WTC11 (cell line): ENCODE measurements at regions not wholly inside any gene's neighbourhood (a gene's known extent, or its start where the extent isn't known, plus 50 kb on each side); places are given as distances from the start of the nearest gene placed in this dataset.

Experiments
- ATAC-seq: fragments of 200-7000 bp; cut with Tn5 transposase; 2 replicates; pipeline ENCODE4 v1.10.0; 2021; ENCODE audit warnings: mild to moderate bottlenecking, moderate library complexity
- CTCF ChIA-PET: fragments of 300-600 bp; sonication (Branson Sonifier 250); formaldehyde crosslinking; loops from one replicate; lab custom pipeline; 2021; ENCODE audit warnings: antibody characterized with exemption; lab: Charles Lee
- POLR2A ChIA-PET: fragments of 350-600 bp; sonication (Branson Sonifier 250); formaldehyde crosslinking; loops from one replicate; lab custom pipeline; 2021; ENCODE audit warnings: antibody characterized with exemption; lab: Charles Lee
- DNase-seq: peaks from one replicate; pipeline ENCODE4 v3.0.0; 2021; ENCODE audit warnings: low spot score
- H3K27ac Mint-ChIP-seq: 2 replicates; pipeline ENCODE4 v1.8.0; 2021; ENCODE audit warnings: mixed read lengths
- H3K27me3 Mint-ChIP-seq: 2 replicates; pipeline ENCODE4 v1.8.0; 2021; ENCODE audit warnings: low read depth, mild to moderate bottlenecking, moderate library complexity, mixed read lengths
- H3K36me3 Mint-ChIP-seq: 2 replicates; pipeline ENCODE4 v1.8.0; 2021; ENCODE audit warnings: mixed read lengths
- H3K4me1 Mint-ChIP-seq: 2 replicates; pipeline ENCODE4 v1.8.0; 2022; ENCODE audit warnings: mixed read lengths
- H3K4me3 Mint-ChIP-seq: 2 replicates; pipeline ENCODE4 v1.8.0; 2021; ENCODE audit warnings: mild to moderate bottlenecking, moderate library complexity, mixed read lengths
- H3K9me3 Mint-ChIP-seq: 2 replicates; pipeline ENCODE4 v1.8.0; 2021; ENCODE audit warnings: mixed read lengths
- CBFB ChIP-seq: sonication (generic); formaldehyde crosslinking; IDR thresholded peaks from 2 replicates; pipeline ENCODE4 v1.8.1; 2022; ENCODE audit warnings: mild to moderate bottlenecking, low read depth, missing genetic modification reagents
- E2F5 ChIP-seq: sonication (generic); formaldehyde crosslinking; IDR thresholded peaks from 2 replicates; pipeline ENCODE4 v1.8.1; 2022; ENCODE audit warnings: mild to moderate bottlenecking, moderate library complexity, missing genetic modification reagents
- ELF4 ChIP-seq: sonication (generic); formaldehyde crosslinking; IDR thresholded peaks from 2 replicates; pipeline ENCODE4 v1.8.1; 2022; ENCODE audit warnings: low read depth, mild to moderate bottlenecking, moderate library complexity, missing genetic modification reagents
- EMX1 ChIP-seq: fragments of 250-450 bp; sonication (Bioruptor Pico); IDR thresholded peaks from 2 replicates; pipeline ENCODE4 v1.8.0; 2021; ENCODE audit warnings: mild to moderate bottlenecking
- ESRRA ChIP-seq: sonication (generic); formaldehyde crosslinking; IDR thresholded peaks from 2 replicates; pipeline ENCODE4 v1.8.1; 2022; ENCODE audit warnings: mild to moderate bottlenecking, missing genetic modification reagents, borderline replicate concordance
- GRHL2 ChIP-seq: fragments of 250-450 bp; sonication (Bioruptor Pico); IDR thresholded peaks from 2 replicates; pipeline ENCODE4 v1.8.0; 2022; ENCODE audit warnings: mild to moderate bottlenecking, moderate library complexity; ENCODE audit not compliant: insufficient replicate concordance, severe bottlenecking
- JAZF1 ChIP-seq: fragments of 250-450 bp; sonication (Bioruptor Pico); IDR thresholded peaks from 2 replicates; pipeline ENCODE4 v1.9.0; 2021; ENCODE audit warnings: moderate library complexity, mild to moderate bottlenecking, inconsistent platforms
- MXD4 ChIP-seq: fragments of 250-450 bp; sonication (Bioruptor Pico); IDR thresholded peaks from 2 replicates; pipeline ENCODE4 v1.8.0; 2021; ENCODE audit warnings: mild to moderate bottlenecking, moderate library complexity, borderline replicate concordance
- NFE2L1 ChIP-seq: sonication (generic); formaldehyde crosslinking; IDR thresholded peaks from 2 replicates; pipeline ENCODE4 v1.8.1; 2023; ENCODE audit warnings: missing genetic modification reagents
- PREB ChIP-seq: sonication (generic); formaldehyde crosslinking; IDR thresholded peaks from 2 replicates; pipeline ENCODE4 v1.8.1; 2022; ENCODE audit warnings: mild to moderate bottlenecking, missing genetic modification reagents, moderate library complexity, borderline replicate concordance
- RORB ChIP-seq: fragments of 250-450 bp; sonication (Bioruptor Pico); IDR thresholded peaks from 2 replicates; pipeline ENCODE4 v1.9.0; 2021; ENCODE audit warnings: mild to moderate bottlenecking
- TEAD4 ChIP-seq: sonication (generic); formaldehyde crosslinking; IDR thresholded peaks from 2 replicates; pipeline ENCODE4 v1.8.0; 2022; ENCODE audit warnings: mild to moderate bottlenecking, missing genetic modification reagents
- ZBTB43 ChIP-seq: sonication (generic); formaldehyde crosslinking; IDR thresholded peaks from 2 replicates; pipeline ENCODE4 v1.8.1; 2023; ENCODE audit warnings: mild to moderate bottlenecking, missing genetic modification reagents
- ZNF219 ChIP-seq: sonication (generic); formaldehyde crosslinking; IDR thresholded peaks from 2 replicates; pipeline ENCODE4 v1.8.0; 2023; ENCODE audit warnings: missing genetic modification reagents, mild to moderate bottlenecking, borderline replicate concordance
- ZNF263 ChIP-seq: sonication (generic); formaldehyde crosslinking; IDR thresholded peaks from 2 replicates; pipeline ENCODE4 v1.8.1; 2022; ENCODE audit warnings: low read depth, mild to moderate bottlenecking, moderate library complexity, missing genetic modification reagents
- ZNF317 ChIP-seq: sonication (generic); formaldehyde crosslinking; IDR thresholded peaks from 2 replicates; pipeline ENCODE4 v1.8.1; 2023; ENCODE audit warnings: low read depth, mild to moderate bottlenecking, moderate library complexity, missing genetic modification reagents, borderline replicate concordance
- ZSCAN18 ChIP-seq: fragments of 250-450 bp; sonication (Bioruptor Pico); IDR thresholded peaks from 2 replicates; pipeline ENCODE4 v2.1.2; 2022; ENCODE audit warnings: mild to moderate bottlenecking, moderate library complexity
- TF ChIP-seq, protein P1 (sequence below): fragments of 200-600 bp; IDR thresholded peaks from 2 replicates; pipeline ENCODE4 v1.8.0; 2022; ENCODE audit warnings: antibody characterized with exemption
- TF ChIP-seq, protein P2 (sequence below): fragments of 250-450 bp; sonication (Bioruptor Pico); IDR thresholded peaks from 2 replicates; pipeline ENCODE4 v1.9.0; 2021; ENCODE audit warnings: mild to moderate bottlenecking
- TF ChIP-seq, protein P3 (sequence below): fragments of 250-450 bp; sonication (Bioruptor Pico); IDR thresholded peaks from 2 replicates; pipeline ENCODE4 v1.9.0; 2021; ENCODE audit warnings: mild to moderate bottlenecking, borderline replicate concordance

DNA sequence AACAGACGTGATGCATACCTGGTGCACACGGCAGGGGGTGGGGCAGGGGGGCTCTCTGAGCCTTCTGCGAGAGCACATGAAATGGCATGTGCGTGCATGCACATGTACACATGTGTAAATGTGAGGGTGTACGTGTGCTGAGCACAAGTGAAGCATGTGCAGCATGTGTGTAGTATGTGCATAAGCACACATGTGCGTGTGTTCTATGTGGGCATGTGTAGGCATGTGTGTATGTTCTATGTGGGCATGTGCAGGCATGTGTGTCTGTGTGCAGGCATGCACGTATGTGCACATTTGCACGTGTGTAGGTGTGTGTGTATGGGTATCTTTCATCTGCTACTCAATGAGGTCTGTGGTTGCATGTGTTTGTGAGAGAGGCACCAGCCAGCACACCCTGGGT lies 371.2 kb downstream of the CTTN start:
- ChIA-PET CTCF (no interaction called here), POLR2A (interaction anchor here (0.7 kb wide), 1 partner anchor 52 kb away, joined by 3 read pairs; no protein-coding TSS in a partner anchor)
- H3K4me1 Mint-ChIP-seq = peaks cover 6% of the 10 kb centered on the region
- no peak for DNase-seq
- H3K4me3 Mint-ChIP-seq = no peak overlapping the region
- ATAC-seq = no peak
- H3K9me3 Mint-ChIP-seq = peaks cover 10% of the 10 kb centered on the region
- no peak for TF ChIP-seq ZNF219 (CRISPR knock-in tag)
- TF ChIP-seq RORB (CRISPR knock-in tag) = no peak
- no peak for TF ChIP-seq TEAD4
- TF ChIP-seq ELF4 = no peak
- no peak for TF ChIP-seq MXD4 (CRISPR knock-in tag)
- TF ChIP-seq ESRRA (CRISPR knock-in tag) = no peak
- TF ChIP-seq PREB (CRISPR knock-in tag) = no peak
- TF ChIP-seq, all 79 proteins: peak for 0
- H3K27ac Mint-ChIP-seq = no peak overlapping the region
- no peaks in the 10 kb centered on the region for H3K27me3 Mint-ChIP-seq
- peaks cover 5% of the 10 kb centered on the region for H3K36me3 Mint-ChIP-seq

- CTCF ChIA-PET = interaction anchor here (0.6 to 1.2 kb wide), 4 partner anchors 26 to 203 kb away, joined by 3 to 5 read pairs (median 4); no protein-coding TSS in a partner anchor
- no peaks in the 10 kb centered on the region for H3K27me3 Mint-ChIP-seq
- peaks cover 5% of the 10 kb centered on the region for H3K36me3 Mint-ChIP-seq
- no peak overlapping the region for H3K27ac Mint-ChIP-seq
- H3K4me3 Mint-ChIP-seq = no peak overlapping the region
- peaks cover 6% of the 10 kb centered on the region for H3K4me1 Mint-ChIP-seq
- POLR2A ChIA-PET = no interaction called here
- peaks cover 10% of the 10 kb centered on the region for H3K9me3 Mint-ChIP-seq
- no peak; the same call in 1 of the 2 replicates for ATAC-seq
- no peak for DNase-seq
- TF ChIP-seq, protein P1, sequence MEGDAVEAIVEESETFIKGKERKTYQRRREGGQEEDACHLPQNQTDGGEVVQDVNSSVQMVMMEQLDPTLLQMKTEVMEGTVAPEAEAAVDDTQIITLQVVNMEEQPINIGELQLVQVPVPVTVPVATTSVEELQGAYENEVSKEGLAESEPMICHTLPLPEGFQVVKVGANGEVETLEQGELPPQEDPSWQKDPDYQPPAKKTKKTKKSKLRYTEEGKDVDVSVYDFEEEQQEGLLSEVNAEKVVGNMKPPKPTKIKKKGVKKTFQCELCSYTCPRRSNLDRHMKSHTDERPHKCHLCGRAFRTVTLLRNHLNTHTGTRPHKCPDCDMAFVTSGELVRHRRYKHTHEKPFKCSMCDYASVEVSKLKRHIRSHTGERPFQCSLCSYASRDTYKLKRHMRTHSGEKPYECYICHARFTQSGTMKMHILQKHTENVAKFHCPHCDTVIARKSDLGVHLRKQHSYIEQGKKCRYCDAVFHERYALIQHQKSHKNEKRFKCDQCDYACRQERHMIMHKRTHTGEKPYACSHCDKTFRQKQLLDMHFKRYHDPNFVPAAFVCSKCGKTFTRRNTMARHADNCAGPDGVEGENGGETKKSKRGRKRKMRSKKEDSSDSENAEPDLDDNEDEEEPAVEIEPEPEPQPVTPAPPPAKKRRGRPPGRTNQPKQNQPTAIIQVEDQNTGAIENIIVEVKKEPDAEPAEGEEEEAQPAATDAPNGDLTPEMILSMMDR = no peak
- TF ChIP-seq, protein P2, sequence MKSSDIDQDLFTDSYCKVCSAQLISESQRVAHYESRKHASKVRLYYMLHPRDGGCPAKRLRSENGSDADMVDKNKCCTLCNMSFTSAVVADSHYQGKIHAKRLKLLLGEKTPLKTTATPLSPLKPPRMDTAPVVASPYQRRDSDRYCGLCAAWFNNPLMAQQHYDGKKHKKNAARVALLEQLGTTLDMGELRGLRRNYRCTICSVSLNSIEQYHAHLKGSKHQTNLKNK (CRISPR knock-in tag) = no peak
- TF ChIP-seq NFE2L1 (CRISPR knock-in tag) (no peak), ZSCAN18 (CRISPR knock-in tag) (no peak), EMX1 (CRISPR knock-in tag) (no peak), JAZF1 (CRISPR knock-in tag) (no peak), ZNF263 (CRISPR knock-in tag) (no peak), GRHL2 (CRISPR knock-in tag) (no peak), E2F5 (CRISPR knock-in tag) (no peak), ZBTB43 (CRISPR knock-in tag) (no peak), CBFB (CRISPR knock-in tag) (no peak), ZNF317 (CRISPR knock-in tag) (no peak)
- TF ChIP-seq, protein P3, sequence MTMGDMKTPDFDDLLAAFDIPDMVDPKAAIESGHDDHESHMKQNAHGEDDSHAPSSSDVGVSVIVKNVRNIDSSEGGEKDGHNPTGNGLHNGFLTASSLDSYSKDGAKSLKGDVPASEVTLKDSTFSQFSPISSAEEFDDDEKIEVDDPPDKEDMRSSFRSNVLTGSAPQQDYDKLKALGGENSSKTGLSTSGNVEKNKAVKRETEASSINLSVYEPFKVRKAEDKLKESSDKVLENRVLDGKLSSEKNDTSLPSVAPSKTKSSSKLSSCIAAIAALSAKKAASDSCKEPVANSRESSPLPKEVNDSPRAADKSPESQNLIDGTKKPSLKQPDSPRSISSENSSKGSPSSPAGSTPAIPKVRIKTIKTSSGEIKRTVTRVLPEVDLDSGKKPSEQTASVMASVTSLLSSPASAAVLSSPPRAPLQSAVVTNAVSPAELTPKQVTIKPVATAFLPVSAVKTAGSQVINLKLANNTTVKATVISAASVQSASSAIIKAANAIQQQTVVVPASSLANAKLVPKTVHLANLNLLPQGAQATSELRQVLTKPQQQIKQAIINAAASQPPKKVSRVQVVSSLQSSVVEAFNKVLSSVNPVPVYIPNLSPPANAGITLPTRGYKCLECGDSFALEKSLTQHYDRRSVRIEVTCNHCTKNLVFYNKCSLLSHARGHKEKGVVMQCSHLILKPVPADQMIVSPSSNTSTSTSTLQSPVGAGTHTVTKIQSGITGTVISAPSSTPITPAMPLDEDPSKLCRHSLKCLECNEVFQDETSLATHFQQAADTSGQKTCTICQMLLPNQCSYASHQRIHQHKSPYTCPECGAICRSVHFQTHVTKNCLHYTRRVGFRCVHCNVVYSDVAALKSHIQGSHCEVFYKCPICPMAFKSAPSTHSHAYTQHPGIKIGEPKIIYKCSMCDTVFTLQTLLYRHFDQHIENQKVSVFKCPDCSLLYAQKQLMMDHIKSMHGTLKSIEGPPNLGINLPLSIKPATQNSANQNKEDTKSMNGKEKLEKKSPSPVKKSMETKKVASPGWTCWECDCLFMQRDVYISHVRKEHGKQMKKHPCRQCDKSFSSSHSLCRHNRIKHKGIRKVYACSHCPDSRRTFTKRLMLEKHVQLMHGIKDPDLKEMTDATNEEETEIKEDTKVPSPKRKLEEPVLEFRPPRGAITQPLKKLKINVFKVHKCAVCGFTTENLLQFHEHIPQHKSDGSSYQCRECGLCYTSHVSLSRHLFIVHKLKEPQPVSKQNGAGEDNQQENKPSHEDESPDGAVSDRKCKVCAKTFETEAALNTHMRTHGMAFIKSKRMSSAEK (CRISPR knock-in tag) = no peak
Observed at GRCh38 chr11:70771099-70771885, 373.0 kb downstream of the CTTN start.
